Limb (tissue), 2 donors: ENCODE measurements at regions not wholly inside any gene's neighbourhood (a gene's known extent, or its start where the extent isn't known, plus 50 kb on each side); places are given as distances from the start of the nearest gene placed in this dataset.
A peak's percentile ranks its signal among the peaks of the same experiment; 100 is the strongest.

Source experiments
- DNase-seq, 2 donors: peaks; one replicate each; pipeline ENCODE4 v3.0.0-alpha.2; 2016; ENCODE audit errors: extremely low spot score in 2 of 2

GRCh38 chr17:34527908-34528470, 51.4 kb upstream of the TMEM132E start:
- no peak for DNase-seq

GRCh38 chr17:34527136-34527907, 52.1 kb upstream of the TMEM132E start:
- no peak for DNase-seq

GRCh38 chr17:34525651-34526050, 53.7 kb upstream of the TMEM132E start:
- DNase-seq, result no peak

GRCh38 chr17:34521955-34522354, 57.4 kb upstream of the TMEM132E start:
- DNase-seq, result no peak

GRCh38 chr17:34519282-34519681, 60.1 kb upstream of the TMEM132E start:
- no peak for DNase-seq

- DNase-seq, result no peak
Measured at GRCh38 chr17:34517406-34517805, 62.0 kb upstream of the TMEM132E start.

- DNase-seq, result no peak
Measured at GRCh38 chr17:34511931-34512330, 67.5 kb upstream of the TMEM132E start.

GRCh38 chr17:34511265-34511664, 68.1 kb upstream of the TMEM132E start:
- DNase-seq, result no peak

- no peak for DNase-seq
Measured at GRCh38 chr17:34504814-34505484, 74.4 kb upstream of the TMEM132E start.

GRCh38 chr17:34503528-34504195, 75.7 kb upstream of the TMEM132E start:
- no peak for DNase-seq

GRCh38 chr17:34502426-34502825, 77.0 kb upstream of the TMEM132E start:
- DNase-seq, result no peak

GRCh38 chr17:34499576-34499975, 79.8 kb upstream of the TMEM132E start:
- DNase-seq, result peak in 1 of 2 donors; percentile 6

- no peak for DNase-seq
Measured at GRCh38 chr17:34493917-34494316, 85.5 kb upstream of the TMEM132E start.

GRCh38 chr17:34487626-34488025, 91.8 kb upstream of the TMEM132E start:
- no peak for DNase-seq

GRCh38 chr17:34486761-34487160, 92.6 kb upstream of the TMEM132E start:
- no peak for DNase-seq

GRCh38 chr17:34485999-34486398, 93.4 kb upstream of the TMEM132E start:
- no peak for DNase-seq

- no peak for DNase-seq
Measured at GRCh38 chr17:34484193-34484733, 95.1 kb upstream of the TMEM132E start.

- DNase-seq, result no peak
Measured at GRCh38 chr17:34482730-34483129, 96.7 kb upstream of the TMEM132E start.

- DNase-seq, result no peak
Measured at GRCh38 chr17:34481779-34482178, 97.6 kb upstream of the TMEM132E start.

- no peak for DNase-seq
Measured at GRCh38 chr17:34479371-34479770, 100.0 kb upstream of the TMEM132E start.

- no peak for DNase-seq
Measured at GRCh38 chr17:34478244-34478643, 101.1 kb upstream of the TMEM132E start.

GRCh38 chr17:34475296-34475695, 104.1 kb upstream of the TMEM132E start:
- DNase-seq, result no peak
